ENCODE measurements at regions not wholly inside any gene's neighbourhood (a gene's known extent, or its start where the extent isn't known, plus 50 kb on each side); places are given as distances from the start of the nearest gene placed in this dataset.

DNA sequence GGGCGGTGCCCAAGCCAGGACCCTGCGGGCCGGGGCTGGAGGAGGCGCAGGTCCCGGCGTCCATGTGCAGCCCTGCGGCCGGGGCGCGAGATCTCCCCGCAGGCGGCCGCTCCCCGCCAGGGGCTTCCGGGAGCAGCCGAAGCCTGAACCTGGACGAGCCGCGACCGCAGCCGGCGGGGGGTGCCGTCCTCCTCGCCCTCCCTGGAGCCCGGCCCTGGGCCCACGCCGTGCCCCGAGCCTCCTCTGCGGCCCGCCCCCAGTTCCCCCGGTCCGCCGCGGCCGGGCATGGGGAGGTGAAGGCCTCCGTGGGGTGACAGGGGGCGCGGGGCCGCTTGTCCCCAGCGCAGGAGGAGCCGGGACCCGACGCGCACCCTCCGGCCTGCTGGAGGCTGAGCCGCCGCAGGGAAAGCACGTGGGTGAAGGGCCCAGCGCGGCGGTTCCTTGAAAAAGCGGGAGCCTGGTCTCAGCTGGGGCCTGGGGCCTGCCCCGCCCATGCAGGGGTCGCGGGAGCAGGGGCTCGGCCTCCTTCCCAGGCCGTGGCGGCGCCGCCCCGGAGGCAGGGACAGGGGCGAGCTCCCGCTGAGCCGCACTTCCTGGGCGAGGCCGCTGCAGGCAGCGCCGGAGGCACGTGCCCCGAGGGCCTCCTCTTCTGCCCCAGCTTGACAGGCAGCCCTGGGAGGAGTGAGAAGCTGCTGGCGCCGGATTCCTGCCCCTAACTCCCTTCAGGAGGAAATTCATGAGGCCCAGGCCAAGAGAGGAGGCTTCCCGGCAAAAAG lies 55.6 kb upstream of the PPP2R5C start:
- in situ Hi-C loops (cut with MboI; ENCODE audit: low sequenced_read_pairs, unreplicated experiment) = no loop called here
- no peak for DNase-seq (ENCODE audit: low spot score)
- TF ChIP-seq, protein P1, sequence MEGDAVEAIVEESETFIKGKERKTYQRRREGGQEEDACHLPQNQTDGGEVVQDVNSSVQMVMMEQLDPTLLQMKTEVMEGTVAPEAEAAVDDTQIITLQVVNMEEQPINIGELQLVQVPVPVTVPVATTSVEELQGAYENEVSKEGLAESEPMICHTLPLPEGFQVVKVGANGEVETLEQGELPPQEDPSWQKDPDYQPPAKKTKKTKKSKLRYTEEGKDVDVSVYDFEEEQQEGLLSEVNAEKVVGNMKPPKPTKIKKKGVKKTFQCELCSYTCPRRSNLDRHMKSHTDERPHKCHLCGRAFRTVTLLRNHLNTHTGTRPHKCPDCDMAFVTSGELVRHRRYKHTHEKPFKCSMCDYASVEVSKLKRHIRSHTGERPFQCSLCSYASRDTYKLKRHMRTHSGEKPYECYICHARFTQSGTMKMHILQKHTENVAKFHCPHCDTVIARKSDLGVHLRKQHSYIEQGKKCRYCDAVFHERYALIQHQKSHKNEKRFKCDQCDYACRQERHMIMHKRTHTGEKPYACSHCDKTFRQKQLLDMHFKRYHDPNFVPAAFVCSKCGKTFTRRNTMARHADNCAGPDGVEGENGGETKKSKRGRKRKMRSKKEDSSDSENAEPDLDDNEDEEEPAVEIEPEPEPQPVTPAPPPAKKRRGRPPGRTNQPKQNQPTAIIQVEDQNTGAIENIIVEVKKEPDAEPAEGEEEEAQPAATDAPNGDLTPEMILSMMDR (IDR thresholded peaks at IDR 0.05; ENCODE audit: borderline replicate concordance, control extremely low read depth, extremely low read depth, insufficient read depth, missing control alignments) = no peak

DNA sequence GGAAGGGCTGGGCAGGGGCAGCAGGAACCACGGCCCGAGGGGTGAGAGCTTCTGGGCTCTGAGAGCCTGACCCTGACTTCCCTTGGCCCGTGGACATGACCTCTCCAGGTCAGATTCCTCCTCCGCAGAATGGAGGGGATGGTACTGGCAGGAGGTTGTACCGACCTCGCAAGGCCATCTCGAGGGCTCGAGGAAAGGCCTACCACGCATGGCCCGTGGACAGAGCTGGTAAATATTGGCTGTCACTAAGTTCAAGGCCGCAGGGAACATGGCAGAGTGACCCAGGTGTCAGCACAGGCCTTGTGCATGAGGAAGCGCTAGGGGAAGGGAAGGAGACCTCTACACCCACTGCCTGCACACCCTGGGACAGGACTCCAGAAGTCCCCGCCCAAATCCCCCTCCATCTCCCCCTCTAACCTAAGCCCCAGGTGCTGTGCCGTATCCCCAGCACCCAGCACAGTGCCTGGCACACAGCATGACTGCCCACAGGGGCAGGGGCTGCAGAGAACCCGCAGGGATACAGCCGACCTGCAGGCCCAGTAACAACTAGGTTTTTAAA lies 54.9 kb upstream of the PPP2R5C start:
- in situ Hi-C loops (cut with MboI; ENCODE audit: low sequenced_read_pairs, unreplicated experiment) = no loop called here

DNA sequence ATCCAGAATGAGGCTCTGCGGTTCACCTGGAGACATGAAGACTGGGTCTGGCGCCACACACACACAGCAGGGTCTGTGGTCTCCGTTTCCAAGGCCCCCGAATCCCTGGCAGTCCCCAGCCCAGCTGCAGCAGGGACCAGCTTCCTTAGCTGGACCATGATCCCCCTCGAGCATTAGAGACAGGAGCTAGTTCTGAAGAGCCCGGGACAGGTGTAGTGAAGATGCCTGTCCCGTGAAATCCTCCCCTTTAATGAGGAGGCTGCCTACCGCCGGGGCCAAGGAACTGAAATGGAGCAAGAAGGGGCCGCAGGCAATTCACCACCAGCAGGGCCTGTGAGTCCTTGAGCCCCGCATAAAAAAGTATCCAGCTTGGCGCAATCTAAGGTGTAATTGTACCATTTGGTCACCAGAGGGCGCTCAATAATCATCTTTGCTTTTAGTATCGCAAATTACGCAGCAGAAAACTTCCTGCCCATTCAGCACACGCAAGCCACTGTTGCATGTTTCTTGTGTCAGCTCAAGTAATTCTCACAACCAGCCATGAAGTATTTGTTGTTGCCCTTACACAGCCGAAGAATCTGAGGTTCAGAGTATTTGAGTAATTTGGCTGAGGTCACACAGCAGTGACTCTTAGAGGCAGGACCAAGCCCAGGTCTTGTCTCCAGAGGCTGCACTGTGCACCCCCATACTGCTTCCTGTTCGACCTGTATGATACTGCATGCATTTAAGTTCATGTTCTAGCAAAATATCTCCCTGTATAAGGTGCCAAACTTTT lies 54.3 kb upstream of the PPP2R5C start:
- peak; percentile 82 for DNase-seq (ENCODE audit: low spot score)
- TF ChIP-seq, protein P1 (IDR thresholded peaks at IDR 0.05; ENCODE audit: borderline replicate concordance, control extremely low read depth, extremely low read depth, insufficient read depth, missing control alignments) = peak; percentile 63
- in situ Hi-C loops (cut with MboI; ENCODE audit: low sequenced_read_pairs, unreplicated experiment) = no loop called here

More for the DNA sequence above, 54.9 kb upstream of the PPP2R5C start:
- TF ChIP-seq, protein P1 (IDR thresholded peaks at IDR 0.05; ENCODE audit: borderline replicate concordance, control extremely low read depth, extremely low read depth, insufficient read depth, missing control alignments) = no peak
- DNase-seq (ENCODE audit: low spot score) = no peak

- no peak for DNase-seq (ENCODE audit: low spot score)
- TF ChIP-seq, protein P1 (IDR thresholded peaks at IDR 0.05; ENCODE audit: borderline replicate concordance, control extremely low read depth, extremely low read depth, insufficient read depth, missing control alignments) = no peak
- in situ Hi-C loops (cut with MboI; ENCODE audit: low sequenced_read_pairs, unreplicated experiment) = no loop called here
Observed at GRCh38 chr14:101707863-101708620, 53.5 kb upstream of the PPP2R5C start.

DNA sequence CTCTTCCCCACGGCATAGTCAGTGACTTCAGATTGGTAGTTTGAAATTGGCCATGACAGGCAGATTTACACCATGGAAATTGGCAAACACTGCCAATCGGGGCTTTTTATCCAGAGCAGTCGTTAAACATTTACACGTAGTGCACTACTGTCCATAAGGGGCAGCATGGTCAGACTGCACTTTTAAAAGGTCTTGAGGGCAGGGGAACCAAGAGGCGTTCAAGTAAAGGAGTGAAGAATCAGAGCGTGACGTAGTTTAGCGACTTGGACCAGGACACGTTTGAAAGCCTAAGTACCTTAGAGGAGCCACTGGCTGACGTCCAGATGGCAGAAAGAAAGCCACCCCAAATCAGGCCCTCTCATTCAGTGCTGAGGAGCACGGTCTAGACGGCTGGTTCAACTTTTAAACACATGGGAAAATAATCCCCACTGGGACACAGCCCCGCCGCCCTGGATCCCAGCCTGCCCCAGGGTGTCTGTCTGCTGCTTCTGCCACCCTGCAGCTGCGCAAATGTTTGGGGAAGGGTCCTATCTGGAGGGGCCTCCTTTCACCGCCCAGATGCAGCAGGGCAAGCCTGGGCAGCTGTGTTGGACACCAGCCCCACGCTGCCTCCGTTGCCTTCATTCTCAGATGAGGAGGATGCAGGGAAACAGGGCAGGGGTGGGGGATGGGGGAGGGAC lies 52.5 kb upstream of the PPP2R5C start:
- TF ChIP-seq, protein P1 (IDR thresholded peaks at IDR 0.05; ENCODE audit: borderline replicate concordance, control extremely low read depth, extremely low read depth, insufficient read depth, missing control alignments) = no peak
- no peak for DNase-seq (ENCODE audit: low spot score)
- in situ Hi-C loops (cut with MboI; ENCODE audit: low sequenced_read_pairs, unreplicated experiment) = no loop called here

Measured in GM13976 (cell line).